Caco-2 (cell line): ENCODE measurements at regions not wholly inside any gene's neighbourhood (a gene's known extent, or its start where the extent isn't known, plus 50 kb on each side); places are given as distances from the start of the nearest gene placed in this dataset.

ENCODE experiments used
- BruUV-seq: library from RNA; stranded (reverse); fragments of 400-500 nt; replicated peaks from 2 replicates; lab custom pipeline; 2021; lab: Mats Ljungman, UMichigan
- CTCF ChIA-PET: fragments of 300-600 bp; sonication (Branson Sonifier 250); formaldehyde crosslinking; loops from one replicate; lab custom pipeline; 2022; ENCODE audit warnings: antibody characterized with exemption; lab: Charles Lee
- POLR2A ChIA-PET: fragments of 300-600 bp; sonication (Branson Sonifier 250); formaldehyde crosslinking; loops from one replicate; lab custom pipeline; 2022; ENCODE audit warnings: antibody characterized with exemption; lab: Charles Lee
- DNase-seq, 2 experiments: peaks; one replicate each; pipeline versions ENCODE4 v3.0.0 to v3.0.0-alpha.2; 2020 to 2022
- H3K27me3 ChIP-seq: replicated peaks from 2 replicates; pipeline ENCODE4 v1.6.0; 2011; ENCODE audit warnings: low read length; ENCODE audit not compliant: control insufficient read depth, insufficient read depth
- H3K36me3 ChIP-seq: 2 replicates; pipeline ENCODE4 v1.5.1; 2011; ENCODE audit warnings: low read length; ENCODE audit not compliant: control insufficient read depth, insufficient read depth
- H3K4me1 ChIP-seq: fragments of 250-450 bp; sonication (Bioruptor Pico); 2 replicates; pipeline ENCODE4 v1.5.1; 2020; ENCODE audit warnings: mild to moderate bottlenecking
- H3K4me3 ChIP-seq: 2 replicates; pipeline ENCODE4 v1.5.1; 2011; ENCODE audit warnings: low read depth, mild to moderate bottlenecking, control low read depth, low read length
- H3K9me3 ChIP-seq: fragments of 250-450 bp; sonication (Bioruptor Pico); 2 replicates; pipeline ENCODE4 v1.5.1; 2020; ENCODE audit warnings: mild to moderate bottlenecking, moderate library complexity
- H3K27ac Mint-ChIP-seq: one replicate; pipeline ENCODE4 v1.8.0; 2022; ENCODE audit warnings: mixed read lengths; ENCODE audit not compliant: unreplicated experiment
- H3K27me3 Mint-ChIP-seq: one replicate; pipeline ENCODE4 v1.8.0; 2022; ENCODE audit warnings: mixed read lengths; ENCODE audit not compliant: insufficient read depth, unreplicated experiment
- H3K36me3 Mint-ChIP-seq: one replicate; pipeline ENCODE4 v1.8.0; 2022; ENCODE audit warnings: mild to moderate bottlenecking, mixed read lengths; ENCODE audit not compliant: insufficient read depth, unreplicated experiment
- H3K4me1 Mint-ChIP-seq: one replicate; pipeline ENCODE4 v1.8.0; 2022; ENCODE audit warnings: low read depth, mixed read lengths; ENCODE audit not compliant: unreplicated experiment
- H3K4me3 Mint-ChIP-seq: one replicate; pipeline ENCODE4 v1.8.0; 2022; ENCODE audit warnings: mild to moderate bottlenecking, moderate library complexity, mixed read lengths; ENCODE audit not compliant: unreplicated experiment
- H3K9me3 Mint-ChIP-seq: one replicate; pipeline ENCODE4 v1.8.0; 2022; ENCODE audit warnings: mixed read lengths; ENCODE audit not compliant: unreplicated experiment
- intact Hi-C: fragments of 100-400 bp; cut with micrococcal nuclease; formaldehyde crosslinking; loops from one replicate; pipeline ENCODE4 v1.10.0; 2022; ENCODE audit not compliant: unreplicated experiment
- TF ChIP-seq, protein P1 (sequence below), 2 experiments: fragments of 200-600 bp in 1 of 2; IDR thresholded peaks; 1 replicate in 1 of 2; 2 replicates in 1 of 2; pipeline versions ENCODE4 v1.5.1 to v1.8.0; 2011 to 2022; ENCODE audit warnings: antibody characterized with exemption in 1 of 2, control low read depth in 1 of 2, inconsistent platforms in 1 of 2, low read depth in 1 of 2, low read length in 1 of 2, mild to moderate bottlenecking in 1 of 2, moderate library complexity in 1 of 2; ENCODE audit not compliant: insufficient read depth in 1 of 2, severe bottlenecking in 1 of 2, unreplicated experiment in 1 of 2

DNA sequence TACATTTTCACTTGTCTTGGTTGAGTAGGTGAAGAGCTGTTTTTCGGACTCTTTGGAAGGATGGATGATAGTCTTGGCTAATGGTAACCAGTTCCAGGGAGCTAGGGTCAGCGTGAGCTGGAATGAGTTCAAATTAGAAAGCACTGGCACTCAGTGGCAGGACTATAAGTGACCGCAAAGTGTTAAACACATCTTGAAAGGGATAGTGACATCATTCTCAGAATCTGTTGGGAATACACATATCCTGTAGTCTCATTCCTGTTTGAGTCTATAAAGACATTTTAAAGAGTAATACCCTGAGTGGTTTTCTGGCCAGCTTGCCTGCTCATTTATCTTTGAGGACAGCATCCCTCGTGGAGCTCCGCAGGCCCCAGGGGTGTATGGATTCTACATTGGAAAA lies 56.7 kb upstream of the TMEM248 start:
- intact Hi-C loops = no loop called here
- Histone ChIP-seq H3K36me3 (no peaks in the 10 kb centered on the region), H3K4me1 (peaks cover 25% of the 10 kb centered on the region), H3K27me3 (no peaks in the 10 kb centered on the region), H3K9me3 (no peaks in the 10 kb centered on the region), H3K4me3 (no peak overlapping the region)
- TF ChIP-seq, protein P1, sequence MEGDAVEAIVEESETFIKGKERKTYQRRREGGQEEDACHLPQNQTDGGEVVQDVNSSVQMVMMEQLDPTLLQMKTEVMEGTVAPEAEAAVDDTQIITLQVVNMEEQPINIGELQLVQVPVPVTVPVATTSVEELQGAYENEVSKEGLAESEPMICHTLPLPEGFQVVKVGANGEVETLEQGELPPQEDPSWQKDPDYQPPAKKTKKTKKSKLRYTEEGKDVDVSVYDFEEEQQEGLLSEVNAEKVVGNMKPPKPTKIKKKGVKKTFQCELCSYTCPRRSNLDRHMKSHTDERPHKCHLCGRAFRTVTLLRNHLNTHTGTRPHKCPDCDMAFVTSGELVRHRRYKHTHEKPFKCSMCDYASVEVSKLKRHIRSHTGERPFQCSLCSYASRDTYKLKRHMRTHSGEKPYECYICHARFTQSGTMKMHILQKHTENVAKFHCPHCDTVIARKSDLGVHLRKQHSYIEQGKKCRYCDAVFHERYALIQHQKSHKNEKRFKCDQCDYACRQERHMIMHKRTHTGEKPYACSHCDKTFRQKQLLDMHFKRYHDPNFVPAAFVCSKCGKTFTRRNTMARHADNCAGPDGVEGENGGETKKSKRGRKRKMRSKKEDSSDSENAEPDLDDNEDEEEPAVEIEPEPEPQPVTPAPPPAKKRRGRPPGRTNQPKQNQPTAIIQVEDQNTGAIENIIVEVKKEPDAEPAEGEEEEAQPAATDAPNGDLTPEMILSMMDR (IDR thresholded peaks at IDR 0.05; ENCODE audit: insufficient read depth in 1 of 2, low read depth in 1 of 2, low read length in 1 of 2, severe bottlenecking in 1 of 2, unreplicated experiment in 1 of 2) = no peak
- no peaks in the 10 kb centered on the region for H3K9me3 Mint-ChIP-seq
- ChIA-PET POLR2A (no interaction called here), CTCF (interaction anchor here (0.6 kb wide), 1 partner anchor 125 kb away, joined by 3 read pairs; no protein-coding TSS in a partner anchor)
- no peaks in the 10 kb centered on the region for H3K27me3 Mint-ChIP-seq
- BruUV-seq = no TSS peak
- H3K27ac Mint-ChIP-seq = no peak overlapping the region
- H3K36me3 Mint-ChIP-seq = peaks cover 7% of the 10 kb centered on the region
- no peak overlapping the region for H3K4me3 Mint-ChIP-seq
- no peak for DNase-seq
- peaks cover 22% of the 10 kb centered on the region for H3K4me1 Mint-ChIP-seq

DNA sequence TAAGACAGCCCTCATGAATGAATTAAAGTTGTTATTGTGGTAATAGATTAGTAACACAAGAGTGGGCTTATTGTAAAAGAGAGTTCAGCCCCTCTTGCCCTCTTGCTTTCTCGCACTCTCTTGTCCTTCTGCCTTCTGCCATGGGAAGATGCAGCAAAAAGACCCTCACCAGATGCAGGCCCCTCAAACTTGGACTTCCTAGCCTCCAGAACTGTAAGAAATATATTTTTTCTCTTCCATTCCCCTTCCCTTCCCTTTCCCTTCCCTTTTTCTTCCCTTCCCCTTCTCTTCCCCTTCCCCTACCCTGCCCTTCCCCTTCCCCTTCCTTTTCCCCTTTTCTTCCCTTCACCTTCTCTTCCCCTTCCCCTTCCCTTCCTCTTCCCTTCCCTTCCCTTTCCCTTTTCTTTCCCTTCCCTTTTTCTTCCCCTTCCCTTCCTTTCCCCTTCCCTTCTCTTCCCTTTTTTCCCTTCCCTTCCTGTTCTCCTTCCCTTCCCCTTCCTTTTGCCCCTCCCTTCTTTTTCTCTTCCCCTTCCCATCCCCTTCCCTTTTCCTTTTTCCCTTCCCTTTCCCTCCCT lies 55.6 kb upstream of the TMEM248 start:
- BruUV-seq = no TSS peak
- H3K4me1 ChIP-seq = peaks cover 25% of the 10 kb centered on the region
- Mint-ChIP-seq H3K4me3 (no peak overlapping the region), H3K4me1 (peaks cover 22% of the 10 kb centered on the region), H3K9me3 (no peaks in the 10 kb centered on the region), H3K27ac (no peak overlapping the region), H3K36me3 (no peaks in the 10 kb centered on the region), H3K27me3 (no peaks in the 10 kb centered on the region)
- H3K9me3 ChIP-seq = no peaks in the 10 kb centered on the region
- no peak for DNase-seq
- no peaks in the 10 kb centered on the region for H3K27me3 ChIP-seq
- H3K4me3 ChIP-seq = no peak overlapping the region
- intact Hi-C loops = no loop called here
- CTCF ChIA-PET = no interaction called here
- TF ChIP-seq, protein P1 (IDR thresholded peaks at IDR 0.05; ENCODE audit: insufficient read depth in 1 of 2, low read depth in 1 of 2, low read length in 1 of 2, severe bottlenecking in 1 of 2, unreplicated experiment in 1 of 2) = no peak
- no peaks in the 10 kb centered on the region for H3K36me3 ChIP-seq
- POLR2A ChIA-PET = interaction anchor here (0.6 kb wide), 1 partner anchor 301 kb away, joined by 3 read pairs; no protein-coding TSS in a partner anchor

DNA sequence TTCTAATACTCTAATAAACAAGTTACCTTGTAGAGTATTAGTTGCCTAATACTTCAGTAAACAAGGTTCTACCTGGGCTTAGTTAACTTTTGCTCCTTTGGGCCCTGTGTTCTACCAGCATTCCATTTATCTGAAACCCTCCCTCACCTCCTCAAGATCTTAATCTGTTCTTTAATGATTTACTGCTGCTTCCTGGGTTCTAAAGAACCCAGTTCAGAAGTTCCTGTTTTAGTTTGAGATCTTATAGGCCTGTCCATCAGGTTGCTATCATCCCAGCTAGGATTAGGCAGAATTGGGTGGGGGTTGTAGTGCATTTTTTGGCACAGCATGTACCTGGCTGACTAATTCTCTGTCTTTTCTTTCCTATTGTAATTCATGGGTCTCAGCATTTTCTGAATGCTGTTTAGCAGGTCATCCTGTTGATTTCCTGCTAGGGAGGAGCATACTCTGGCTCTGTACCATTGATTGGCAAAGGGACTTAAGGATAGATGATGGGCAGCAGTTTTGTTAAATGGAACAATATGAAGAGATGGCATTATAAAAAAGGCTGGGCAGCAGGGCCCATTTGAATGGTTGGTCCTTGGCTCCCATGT lies 53.7 kb upstream of the TMEM248 start:
- Mint-ChIP-seq H3K9me3 (no peaks in the 10 kb centered on the region), H3K4me3 (no peak overlapping the region), H3K36me3 (peaks cover 5% of the 10 kb centered on the region), H3K27me3 (no peaks in the 10 kb centered on the region), H3K27ac (no peak overlapping the region), H3K4me1 (peaks cover 22% of the 10 kb centered on the region)
- peak in 1 of 2 experiments; percentile 32 for DNase-seq
- intact Hi-C loops = loop anchor here (2.0 kb wide), 1 partner anchor 22 kb away; no protein-coding TSS in a partner anchor
- no peaks in the 10 kb centered on the region for H3K9me3 ChIP-seq
- TF ChIP-seq, protein P1 (IDR thresholded peaks at IDR 0.05; ENCODE audit: insufficient read depth in 1 of 2, low read depth in 1 of 2, low read length in 1 of 2, severe bottlenecking in 1 of 2, unreplicated experiment in 1 of 2) = no peak
- ChIA-PET CTCF (no interaction called here), POLR2A (no interaction called here)
- H3K36me3 ChIP-seq = no peaks in the 10 kb centered on the region
- peaks cover 25% of the 10 kb centered on the region for H3K4me1 ChIP-seq
- no peaks in the 10 kb centered on the region for H3K27me3 ChIP-seq
- H3K4me3 ChIP-seq = no peak overlapping the region
- no TSS peak for BruUV-seq
